Endodermal cell (in vitro differentiated cells): ENCODE measurements at regions not wholly inside any gene's neighbourhood (a gene's known extent, or its start where the extent isn't known, plus 50 kb on each side); places are given as distances from the start of the nearest gene placed in this dataset.

Experiments used
- DNase-seq: peaks from one replicate; pipeline ENCODE4 v3.0.0-alpha.2; 2017
- H3K27ac ChIP-seq: 2 replicates; pipeline ENCODE4 v1.5.1; 2013; ENCODE audit warnings: mild to moderate bottlenecking, low read depth, low read length, moderate library complexity
- H3K27me3 ChIP-seq: 2 replicates; pipeline ENCODE4 v1.6.1; 2013; ENCODE audit warnings: mild to moderate bottlenecking, low read length, moderate library complexity; ENCODE audit not compliant: insufficient read depth, control insufficient read depth, poor library complexity, severe bottlenecking
- H3K36me3 ChIP-seq: 2 replicates; pipeline ENCODE4 v1.7.0; 2013; ENCODE audit warnings: mild to moderate bottlenecking, low read length, moderate library complexity; ENCODE audit not compliant: control insufficient read depth, insufficient read depth
- H3K4me1 ChIP-seq: one replicate; pipeline ENCODE4 v1.7.0; 2013; ENCODE audit warnings: low read length; ENCODE audit not compliant: control insufficient read depth, insufficient read depth
- H3K4me3 ChIP-seq: 2 replicates; pipeline ENCODE4 v1.5.1; 2013; ENCODE audit warnings: mild to moderate bottlenecking, low read length, moderate library complexity
- H3K9ac ChIP-seq: 2 replicates; pipeline ENCODE4 v1.6.1; 2013; ENCODE audit warnings: mild to moderate bottlenecking, low read length, moderate library complexity; ENCODE audit not compliant: poor library complexity, severe bottlenecking; ENCODE audit errors: extremely low read depth
- H3K9me3 ChIP-seq: 2 replicates; pipeline ENCODE4 v1.6.1; 2013; ENCODE audit warnings: mild to moderate bottlenecking, low read length, moderate library complexity; ENCODE audit not compliant: control insufficient read depth
- H3K27ac Mint-ChIP-seq: 2 replicates; pipeline ENCODE4 v1.8.0; 2020; ENCODE audit warnings: mixed read lengths
- H3K27me3 Mint-ChIP-seq: 2 replicates; pipeline ENCODE4 v1.8.0; 2021; ENCODE audit warnings: mild to moderate bottlenecking, mixed read lengths; ENCODE audit not compliant: insufficient read depth
- H3K36me3 Mint-ChIP-seq: 2 replicates; pipeline ENCODE4 v1.8.0; 2020; ENCODE audit warnings: low read depth, mixed read lengths
- H3K4me1 Mint-ChIP-seq: 2 replicates; pipeline ENCODE4 v1.8.0; 2020; ENCODE audit warnings: mixed read lengths
- H3K4me3 Mint-ChIP-seq: 2 replicates; pipeline ENCODE4 v1.8.0; 2020; ENCODE audit warnings: mild to moderate bottlenecking, moderate library complexity, mixed read lengths
- H3K9me3 Mint-ChIP-seq: 2 replicates; pipeline ENCODE4 v1.8.0; 2020; ENCODE audit warnings: mild to moderate bottlenecking, mixed read lengths
- CTCF ChIP-seq: fragments of 200-600 bp; sonication (generic); conservative IDR thresholded peaks from 2 replicates; pipeline ENCODE4 v1.5.0; 2021; ENCODE audit warnings: antibody characterized with exemption, mild to moderate bottlenecking
- WGBS, 2 experiments: methylation state at CpG; one replicate each; pipeline versions ENCODE4 v1.1.5 to v1.1.7; 2013; ENCODE audit warnings: missing lambda C conversion rate in 2 of 2, mixed read lengths in 1 of 2; ENCODE audit not compliant: insufficient coverage in 1 of 2, insufficient read length in 1 of 2; 5-methylcytosine and 5-hydroxymethylcytosine counted together

GRCh38 chr6:137423451-137424168 is 70.6 kb downstream of the OLIG3 start:
- 31 to 38% methylated on average over 2 to 3 of the region's 3 CpGs for WGBS, 2 experiments
- Histone ChIP-seq H3K27me3 (no peaks in the 10 kb centered on the region), H3K9me3 (no peaks in the 10 kb centered on the region), H3K4me1 (no peaks in the 10 kb centered on the region), H3K27ac (peak overlapping the region; percentile 48), H3K9ac (no peak overlapping the region), H3K4me3 (no peak overlapping the region), H3K36me3 (no peaks in the 10 kb centered on the region)
- Mint-ChIP-seq H3K27me3 (no peaks in the 10 kb centered on the region), H3K27ac (peak overlapping the region; percentile 60), H3K9me3 (no peaks in the 10 kb centered on the region), H3K36me3 (no peaks in the 10 kb centered on the region), H3K4me1 (peaks cover 10% of the 10 kb centered on the region), H3K4me3 (no peak overlapping the region)
- no peak for TF ChIP-seq CTCF
- DNase-seq, result peak; percentile 91

- no peak overlapping the region for H3K27ac Mint-ChIP-seq
- no peaks in the 10 kb centered on the region for H3K9me3 Mint-ChIP-seq
- DNase-seq, result no peak
- peaks cover 14% of the 10 kb centered on the region for H3K27me3 Mint-ChIP-seq
- no peak overlapping the region for H3K4me3 Mint-ChIP-seq
- peak overlapping the region; percentile 14 for H3K27ac ChIP-seq
- peaks cover 29% of the 10 kb centered on the region for H3K27me3 ChIP-seq
- peaks cover 43% of the 10 kb centered on the region for H3K4me1 Mint-ChIP-seq
- peaks cover 10% of the 10 kb centered on the region for H3K4me1 ChIP-seq
- no peaks in the 10 kb centered on the region for H3K36me3 Mint-ChIP-seq
- H3K9me3 ChIP-seq, result no peaks in the 10 kb centered on the region
- TF ChIP-seq CTCF, result no peak
- H3K4me3 ChIP-seq, result no peak overlapping the region
- no peak overlapping the region for H3K9ac ChIP-seq
- 80 to 95% methylated on average over 1 to 2 of the region's 2 CpGs for whole genome bisulfite sequencing, 2 experiments
- no peaks in the 10 kb centered on the region for H3K36me3 ChIP-seq
These were observed 76.8 kb downstream of the OLIG3 start for GRCh38 chr6:137417396-137417795.

GRCh38 chr6:137416376-137417109 is 77.7 kb downstream of the OLIG3 start:
- Histone ChIP-seq H3K4me3 (no peak overlapping the region), H3K27ac (peak overlapping the region; percentile 3), H3K9me3 (no peaks in the 10 kb centered on the region), H3K36me3 (no peaks in the 10 kb centered on the region), H3K4me1 (peaks cover 10% of the 10 kb centered on the region), H3K27me3 (peaks cover 35% of the 10 kb centered on the region), H3K9ac (no peak overlapping the region)
- Mint-ChIP-seq H3K4me1 (peaks cover 43% of the 10 kb centered on the region), H3K36me3 (no peaks in the 10 kb centered on the region), H3K4me3 (no peak overlapping the region), H3K27me3 (peaks cover 16% of the 10 kb centered on the region), H3K9me3 (no peaks in the 10 kb centered on the region), H3K27ac (no peak overlapping the region)
- DNase-seq, result no peak
- TF ChIP-seq CTCF, result no peak
- WGBS, 2 experiments, result 70 to 84% methylated on average over 7 to 9 of the region's 9 CpGs
